Testis (tissue), 2 donors: ENCODE measurements at regions not wholly inside any gene's neighbourhood (a gene's known extent, or its start where the extent isn't known, plus 50 kb on each side); places are given as distances from the start of the nearest gene placed in this dataset.

Source experiments
- DNase-seq: peaks from one replicate; pipeline ENCODE4 v3.0.0-alpha.2; 2019
- H3K27ac ChIP-seq, 2 donors: fragments of 200-600 bp; sonication (generic); one replicate each; pipeline ENCODE4 v1.5.1; 2019
- H3K27me3 ChIP-seq: fragments of 200-600 bp; sonication (generic); one replicate; pipeline ENCODE4 v1.5.1; 2019
- H3K36me3 ChIP-seq: fragments of 200-600 bp; sonication (generic); one replicate; pipeline ENCODE4 v1.5.1; 2017; ENCODE audit warnings: low read depth; ENCODE audit errors: missing control alignments
- H3K4me1 ChIP-seq: fragments of 200-600 bp; sonication (generic); one replicate; pipeline ENCODE4 v1.5.1; 2019
- H3K4me3 ChIP-seq, 2 donors: fragments of 200-600 bp; sonication (generic); one replicate each; pipeline ENCODE4 v1.5.1; 2017 to 2019
- H3K9me3 ChIP-seq: fragments of 200-600 bp; sonication (generic); one replicate; pipeline ENCODE4 v1.5.1; 2017
- CTCF ChIP-seq, 3 experiments: fragments of 450-650 bp in 2 of 3; fragments of 200-600 bp in 1 of 3; sonication (generic) in 1 of 3; IDR thresholded peaks; one replicate each; pipeline ENCODE4 v1.5.1; 2016 to 2019; ENCODE audit warnings: antibody characterized with exemption in 3 of 3, mild to moderate bottlenecking in 2 of 3, moderate library complexity in 1 of 3
- POLR2A ChIP-seq: fragments of 450-650 bp; IDR thresholded peaks from one replicate; pipeline ENCODE4 v1.6.1; 2017; ENCODE audit warnings: antibody characterized with exemption, mild to moderate bottlenecking, moderate library complexity
- WGBS, 2 donors: methylation state at CpG; one replicate each; pipeline ENCODE4 v1.1.5; 2018; 5-methylcytosine and 5-hydroxymethylcytosine counted together
- intact Hi-C: fragments of 100-400 bp; cut with DNase I; formaldehyde crosslinking; loops from one replicate; pipeline ENCODE4 v1.15.1; 2023; ENCODE audit warnings: low total_unique reads

- TF ChIP-seq POLR2A (no peak), CTCF (IDR thresholded peaks at IDR 0.05) (no peak)
- H3K36me3 ChIP-seq, result no peaks in the 10 kb centered on the region
- H3K4me3 ChIP-seq, result no peak overlapping the region
- H3K4me1 ChIP-seq, result no peaks in the 10 kb centered on the region
- DNase-seq, result no peak
- H3K27me3 ChIP-seq, result no peaks in the 10 kb centered on the region
- WGBS, 2 donors, result 96 to 100% methylated on average over 1 of the region's 1 CpG
- H3K27ac ChIP-seq, result no peak overlapping the region
- no peaks in the 10 kb centered on the region for H3K9me3 ChIP-seq
- intact Hi-C loops, result no loop called here
Observed at GRCh38 chr6:113495521-113495920, 361.6 kb upstream of the MARCKS start.

- Histone ChIP-seq H3K27me3 (no peaks in the 10 kb centered on the region), H3K9me3 (no peaks in the 10 kb centered on the region), H3K27ac (no peak overlapping the region), H3K4me3 (no peak overlapping the region), H3K36me3 (no peaks in the 10 kb centered on the region), H3K4me1 (no peaks in the 10 kb centered on the region)
- no peak for DNase-seq
- TF ChIP-seq POLR2A (no peak), CTCF (IDR thresholded peaks at IDR 0.05) (no peak)
- intact Hi-C loops, result no loop called here
- WGBS, 2 donors, result 51 to 66% methylated on average over 4 of the region's 4 CpGs
Observed at GRCh38 chr6:113496166-113496565, 361.0 kb upstream of the MARCKS start.

GRCh38 chr6:113500221-113500620 is 356.9 kb upstream of the MARCKS start:
- no peak for TF ChIP-seq POLR2A
- TF ChIP-seq CTCF (IDR thresholded peaks at IDR 0.05), result no peak
- DNase-seq, result no peak

GRCh38 chr6:113505084-113505699 is 352.0 kb upstream of the MARCKS start:
- 90 to 96% methylated on average over 2 of the region's 2 CpGs for WGBS, 2 donors
- Histone ChIP-seq H3K9me3 (no peaks in the 10 kb centered on the region), H3K27me3 (no peaks in the 10 kb centered on the region), H3K27ac (no peak overlapping the region), H3K4me3 (no peak overlapping the region), H3K4me1 (no peaks in the 10 kb centered on the region), H3K36me3 (no peaks in the 10 kb centered on the region)
- TF ChIP-seq CTCF (IDR thresholded peaks at IDR 0.05) (no peak), POLR2A (no peak)
- intact Hi-C loops, result no loop called here
- no peak for DNase-seq

More at GRCh38 chr6:113500221-113500620, 356.9 kb upstream of the MARCKS start:
- Histone ChIP-seq H3K4me1 (no peaks in the 10 kb centered on the region), H3K9me3 (no peaks in the 10 kb centered on the region), H3K36me3 (no peaks in the 10 kb centered on the region), H3K27ac (no peak overlapping the region), H3K27me3 (no peaks in the 10 kb centered on the region), H3K4me3 (no peak overlapping the region)
- intact Hi-C loops, result no loop called here
- WGBS, 2 donors, result 89 to 90% methylated on average over 1 of the region's 1 CpG

- intact Hi-C loops, result no loop called here
- Histone ChIP-seq H3K27me3 (no peaks in the 10 kb centered on the region), H3K9me3 (no peaks in the 10 kb centered on the region), H3K27ac (no peak overlapping the region), H3K4me3 (no peak overlapping the region), H3K4me1 (no peaks in the 10 kb centered on the region), H3K36me3 (no peaks in the 10 kb centered on the region)
- DNase-seq, result no peak
- 88 to 92% methylated on average over 3 of the region's 3 CpGs for WGBS, 2 donors
- TF ChIP-seq CTCF (IDR thresholded peaks at IDR 0.05) (no peak), POLR2A (no peak)
Observed at GRCh38 chr6:113508249-113508648, 348.9 kb upstream of the MARCKS start.
